NCI-H1436 treated with DMSO at 0.1 percent for 48 hours (cell line): ENCODE measurements at regions not wholly inside any gene's neighbourhood (a gene's known extent, or its start where the extent isn't known, plus 50 kb on each side); places are given as distances from the start of the nearest gene placed in this dataset.
"Not testable (repeated sequence)": the region's sequence is repeated elsewhere in the genome, so short reads cannot be mapped to it uniquely, and the experiment has no call there.

ENCODE experiments used
- DNase-seq: peaks from one replicate; lab custom pipeline; 2025; lab: John Stamatoyannopoulos, UW

DNA sequence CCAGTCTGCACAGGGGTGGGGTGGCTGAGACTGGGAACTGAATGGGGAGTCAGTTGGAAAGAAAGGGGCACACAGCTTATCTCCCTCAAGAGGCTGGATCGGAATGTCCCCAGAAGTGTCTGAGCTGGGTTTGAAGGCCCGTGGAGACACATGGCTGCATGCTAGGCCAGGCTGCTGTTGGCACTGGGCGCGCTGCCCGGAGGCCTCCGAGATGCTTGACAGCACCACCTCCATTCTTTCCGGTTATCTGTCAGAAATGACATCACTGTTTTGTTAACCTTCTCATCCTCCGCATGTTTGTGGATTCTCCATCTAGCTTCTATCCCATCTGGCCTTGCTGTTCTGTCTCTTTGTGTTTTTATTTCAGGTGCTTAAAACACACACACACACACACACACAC lies 85.5 kb downstream of the APIP start:
- no peak for DNase-seq

DNA sequence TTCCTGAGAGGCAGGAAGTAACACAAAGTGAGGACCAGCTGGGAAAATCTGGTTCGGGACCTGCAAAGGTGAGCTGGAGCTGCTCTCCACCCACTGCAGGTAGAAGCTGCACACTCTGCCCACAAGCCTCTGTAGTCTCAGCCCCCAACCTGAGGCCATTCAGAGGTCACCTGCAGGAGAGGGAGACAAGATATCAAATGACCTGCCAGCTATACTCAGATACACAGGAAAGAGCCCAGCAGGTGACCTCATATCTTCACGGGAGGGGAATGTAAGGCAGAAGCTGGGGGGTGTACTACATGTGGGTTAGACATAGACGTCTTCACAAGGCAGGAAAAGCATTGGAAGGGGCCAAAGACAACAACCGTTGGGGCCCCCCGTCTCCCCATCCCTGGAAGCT lies 86.1 kb downstream of the APIP start:
- DNase-seq = no peak

DNA sequence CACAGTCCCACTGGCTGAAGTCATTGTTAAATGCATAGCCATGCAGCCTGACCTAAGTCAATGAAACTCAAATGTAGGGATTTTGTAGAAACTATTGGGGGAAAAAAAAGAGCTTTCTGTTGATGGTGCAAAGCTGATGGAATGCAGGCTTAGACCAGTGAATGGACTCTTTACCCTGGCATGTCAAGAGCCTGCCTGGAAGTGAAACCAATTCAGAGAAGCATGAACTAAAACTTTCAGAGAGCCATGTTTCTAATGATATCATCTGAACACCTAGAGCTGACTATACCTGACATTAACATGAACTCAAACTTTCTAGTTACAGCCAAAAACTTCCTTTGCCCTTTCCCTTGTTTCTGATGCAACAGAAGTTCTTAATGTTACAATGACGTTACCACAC lies 89.0 kb downstream of the APIP start:
- DNase-seq = no peak

- no peak for DNase-seq
These were observed 89.8 kb downstream of the APIP start for GRCh38 chr11:34826384-34826726.

- DNase-seq = no peak
These were observed 90.4 kb downstream of the APIP start for GRCh38 chr11:34825670-34826383.

- no peak for DNase-seq
These were observed 90.9 kb downstream of the APIP start for GRCh38 chr11:34825315-34825669.

DNA sequence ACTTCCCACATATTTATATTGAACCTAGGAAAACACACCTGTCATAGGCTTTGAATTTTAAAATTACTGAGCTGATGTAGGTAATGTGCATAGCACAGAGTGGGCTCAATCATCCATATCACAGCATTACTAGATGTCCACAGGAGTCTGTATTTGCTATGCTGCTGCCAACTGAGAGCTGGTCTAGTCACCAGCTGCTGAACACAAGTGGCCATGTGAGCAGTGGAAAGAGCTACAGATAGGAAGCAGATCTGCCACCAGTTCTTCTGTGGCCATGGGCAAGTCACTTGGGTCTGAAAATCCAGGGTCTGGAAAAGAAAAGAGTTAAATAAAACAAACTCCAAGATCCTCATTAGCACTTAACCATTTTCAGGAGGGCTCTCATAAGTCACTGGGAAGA lies 91.8 kb downstream of the APIP start:
- no peak for DNase-seq

- DNase-seq = no peak
These were observed 92.5 kb downstream of the APIP start for GRCh38 chr11:34823639-34824038.

- DNase-seq = no peak
These were observed 93.0 kb downstream of the APIP start for GRCh38 chr11:34823197-34823596.

- no peak for DNase-seq
These were observed 96.3 kb downstream of the APIP start for GRCh38 chr11:34819740-34820482.

DNA sequence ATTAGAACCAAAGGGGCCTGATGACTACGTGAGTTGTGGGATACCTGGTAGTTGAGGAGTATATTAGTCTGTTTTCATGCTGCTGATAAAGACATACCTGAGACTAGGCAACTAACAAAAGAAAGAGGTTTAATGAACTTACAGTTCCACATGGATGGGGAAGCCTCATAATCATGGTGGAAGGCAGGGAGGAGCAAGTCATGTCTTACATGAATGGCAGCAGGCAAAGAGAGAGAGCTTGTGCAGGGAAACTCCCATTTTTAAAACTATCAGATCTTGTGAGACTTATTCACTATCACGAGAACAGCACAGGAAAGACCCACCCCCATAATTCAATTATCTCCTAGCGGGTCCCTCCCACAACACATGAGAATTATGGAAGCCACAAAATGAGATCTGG lies 98.4 kb downstream of the APIP start:
- DNase-seq = not testable (repeated sequence)

GRCh38 chr11:34816698-34817213 lies 99.4 kb downstream of the APIP start:
- no peak for DNase-seq

- no peak for DNase-seq
These were observed 103.1 kb downstream of the APIP start for GRCh38 chr11:34812905-34813576.

- no peak for DNase-seq
These were observed 104.3 kb downstream of the APIP start for GRCh38 chr11:34811858-34812257.

GRCh38 chr11:34810107-34810562 lies 106.0 kb downstream of the APIP start:
- no peak for DNase-seq

DNA sequence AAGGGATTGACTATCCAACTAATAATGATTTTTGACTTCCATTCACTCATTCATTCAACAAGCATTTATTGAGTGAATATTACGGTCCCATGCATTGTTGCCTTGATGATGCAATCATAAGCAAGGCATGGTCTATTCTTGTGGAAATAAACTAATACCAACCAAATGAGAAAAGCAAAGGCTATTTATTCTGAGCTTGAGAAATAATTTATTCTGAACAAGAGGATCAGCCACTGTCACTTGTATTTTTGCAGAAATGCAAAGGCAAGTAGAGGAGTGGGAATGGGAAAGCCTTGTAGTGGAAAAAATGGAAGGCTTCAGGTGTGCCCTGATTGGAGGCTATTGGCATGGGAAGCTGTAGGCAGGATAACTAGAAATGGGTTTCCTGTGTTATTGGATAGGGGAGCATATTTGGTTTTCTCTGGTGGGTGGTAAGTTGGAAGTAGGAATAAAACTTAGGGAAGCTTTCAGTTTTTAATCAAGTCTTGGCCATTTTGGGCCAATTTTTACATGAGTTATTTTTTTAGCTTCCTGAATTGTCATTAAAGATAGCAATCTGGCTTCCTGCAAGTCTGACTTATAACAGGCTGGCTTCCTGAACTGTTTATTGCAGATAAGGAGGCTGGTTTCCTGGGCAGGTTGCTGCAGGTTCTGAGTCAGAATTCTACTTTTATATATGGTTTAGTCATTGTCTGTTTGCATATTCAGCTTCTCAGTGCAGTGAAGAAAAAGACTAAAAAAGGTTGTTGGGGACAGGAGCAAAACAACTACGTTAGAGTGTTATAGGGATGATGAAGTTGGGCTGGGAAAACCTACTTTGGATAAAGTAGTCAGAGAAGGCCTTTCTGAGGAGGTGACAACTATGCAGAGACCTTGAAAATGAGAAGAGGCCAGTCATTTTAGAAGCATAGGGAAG lies 106.7 kb downstream of the APIP start:
- DNase-seq = no peak

DNA sequence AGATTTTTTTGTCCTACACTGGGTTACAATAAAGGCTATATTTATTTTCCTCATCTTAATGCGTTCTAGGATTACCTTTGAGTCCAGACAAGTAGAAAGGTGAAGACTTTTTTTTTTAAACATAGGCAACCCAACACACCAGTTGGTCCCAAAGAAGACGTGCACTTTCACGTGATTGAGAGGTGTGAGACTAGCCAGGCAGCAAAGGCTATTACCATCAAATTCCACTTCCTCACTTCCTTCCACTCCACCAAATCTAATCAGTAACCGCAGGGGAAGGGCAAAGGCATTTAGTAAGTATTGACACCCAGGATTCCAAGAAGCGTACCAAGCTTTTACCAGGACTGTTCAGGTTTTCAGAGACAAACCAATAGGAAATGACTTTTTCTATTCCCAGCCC lies 109.3 kb downstream of the APIP start:
- DNase-seq = no peak

DNA sequence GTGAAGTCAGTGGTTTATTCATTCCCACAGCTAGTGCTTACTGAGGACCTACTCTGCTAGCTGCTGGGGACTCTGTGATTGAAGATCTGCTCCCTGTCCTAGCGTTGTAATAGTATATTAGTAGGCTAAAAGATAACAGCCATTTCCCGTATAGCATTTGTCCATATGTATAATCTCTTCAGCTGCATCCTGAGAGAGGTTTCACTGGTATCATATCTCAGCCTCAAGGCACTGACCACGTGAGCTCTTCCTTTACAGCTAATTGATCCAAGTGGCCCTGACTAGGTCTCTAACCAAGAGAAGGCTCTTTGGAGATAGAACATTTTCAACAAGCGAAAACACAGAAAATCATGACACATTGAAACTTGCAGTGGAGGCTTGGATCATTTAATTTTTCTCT lies 110.2 kb downstream of the APIP start:
- DNase-seq = no peak

DNA sequence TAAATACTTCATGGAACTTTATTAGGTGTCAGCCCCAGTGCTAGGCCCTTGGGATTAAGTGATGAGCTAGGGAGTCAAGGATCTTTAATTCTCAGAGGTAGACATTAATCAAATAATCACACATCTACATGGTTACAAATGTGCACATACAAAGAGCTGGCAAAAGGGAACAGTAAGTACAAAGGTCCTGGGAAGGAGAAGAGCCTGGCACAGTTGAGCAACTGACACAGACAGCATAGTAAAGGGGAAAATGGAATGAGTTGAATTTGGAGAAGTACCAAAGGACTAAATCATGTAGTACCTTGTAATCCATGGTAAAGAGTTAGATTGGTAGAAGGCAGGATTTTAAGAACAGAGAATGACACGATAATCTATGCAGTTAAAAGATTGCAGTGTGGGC lies 116.3 kb downstream of the APIP start:
- DNase-seq = no peak

DNA sequence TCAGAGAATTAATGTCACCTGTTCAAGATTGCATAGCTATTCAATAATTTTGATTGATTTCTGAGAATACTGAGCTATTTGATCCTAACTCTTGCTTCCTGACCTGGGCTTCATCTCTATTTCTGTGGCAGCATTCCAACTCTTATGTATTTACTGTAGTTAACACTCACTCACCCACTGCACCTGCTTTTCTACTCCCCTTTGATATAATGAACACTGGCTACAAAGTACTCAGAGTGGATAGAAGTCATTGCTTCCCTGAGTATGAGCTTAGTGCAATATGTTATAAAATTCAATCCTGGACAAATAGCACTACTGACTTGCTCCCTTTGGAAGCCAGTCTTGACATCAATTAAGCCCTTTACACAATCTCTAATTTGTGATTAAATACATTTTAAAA lies 117.2 kb downstream of the APIP start:
- DNase-seq = no peak

- not testable (repeated sequence) for DNase-seq
These were observed 118.7 kb downstream of the APIP start for GRCh38 chr11:34797497-34797896.

DNA sequence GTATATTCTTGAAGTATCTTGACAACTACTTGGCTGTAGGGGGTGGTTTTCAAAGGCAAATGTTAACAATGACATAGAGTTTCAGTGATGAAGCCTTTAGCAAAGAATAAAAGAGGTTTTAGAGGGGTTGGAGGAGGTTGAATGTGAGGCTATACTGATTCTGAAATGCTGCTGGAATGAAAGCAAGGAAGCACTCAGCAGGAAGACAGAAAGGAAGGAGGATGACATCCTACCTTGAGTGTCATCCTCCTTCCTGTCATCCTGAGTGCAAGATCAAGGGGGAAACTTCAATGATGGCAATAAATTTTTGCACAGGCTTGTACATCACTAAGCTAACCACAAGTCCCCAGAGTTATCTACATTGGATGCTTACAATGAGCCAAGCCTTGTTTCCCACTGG lies 120.5 kb downstream of the APIP start:
- no peak for DNase-seq
